Loucy (cell line): ENCODE measurements at regions not wholly inside any gene's neighbourhood (a gene's known extent, or its start where the extent isn't known, plus 50 kb on each side); places are given as distances from the start of the nearest gene placed in this dataset.

Experiments
- H2AFZ ChIP-seq: fragments of 200-600 bp; sonication (generic); 2 replicates; pipeline ENCODE4 v1.6.0; 2016; ENCODE audit warnings: antibody characterized with exemption, mild to moderate bottlenecking, low read length, moderate library complexity
- H3F3A ChIP-seq: fragments of 200-600 bp; 2 replicates; pipeline ENCODE4 v1.6.0; 2016; ENCODE audit warnings: antibody characterized with exemption, low read depth, mild to moderate bottlenecking
- H3K27me3 ChIP-seq: fragments of 200-600 bp; sonication (generic); 2 replicates; pipeline ENCODE4 v1.6.1; 2014; ENCODE audit warnings: low read length, mild to moderate bottlenecking; ENCODE audit not compliant: insufficient read depth, poor library complexity, severe bottlenecking
- H3K36me3 ChIP-seq: fragments of 200-600 bp; sonication (generic); 2 replicates; pipeline ENCODE4 v1.6.1; 2016; ENCODE audit warnings: low read length; ENCODE audit not compliant: insufficient read depth
- H3K4me1 ChIP-seq: fragments of 200-600 bp; sonication (generic); 2 replicates; pipeline ENCODE4 v1.5.1; 2014; ENCODE audit warnings: low read length, mild to moderate bottlenecking; ENCODE audit not compliant: insufficient read depth, poor library complexity, severe bottlenecking
- H3K4me2 ChIP-seq: fragments of 200-600 bp; sonication (generic); 2 replicates; pipeline ENCODE4 v1.6.0; 2014; ENCODE audit warnings: antibody characterized with exemption, low read length, low read depth, mild to moderate bottlenecking; ENCODE audit not compliant: poor library complexity, severe bottlenecking
- H3K4me3 ChIP-seq: fragments of 200-600 bp; sonication (generic); 2 replicates; pipeline ENCODE4 v1.5.1; 2014; ENCODE audit warnings: low read length, mild to moderate bottlenecking, mixed read lengths; ENCODE audit not compliant: poor library complexity, severe bottlenecking
- H3K79me2 ChIP-seq: fragments of 200-600 bp; sonication (generic); 2 replicates; pipeline ENCODE4 v1.6.1; 2014; ENCODE audit warnings: low read length; ENCODE audit not compliant: insufficient read depth
- H3K9ac ChIP-seq: fragments of 200-600 bp; sonication (generic); 2 replicates; pipeline ENCODE4 v1.6.0; 2014; ENCODE audit warnings: mild to moderate bottlenecking, low read depth, low read length, moderate library complexity; ENCODE audit not compliant: poor library complexity, severe bottlenecking
- H3K9me2 ChIP-seq: fragments of 200-600 bp; sonication (generic); replicated peaks from 2 replicates; pipeline ENCODE4 v1.6.1; 2016; ENCODE audit warnings: low read depth, low read length, mixed read lengths
- H3K9me3 ChIP-seq: fragments of 200-600 bp; sonication (generic); 2 replicates; pipeline ENCODE4 v1.6.1; 2014; ENCODE audit warnings: mild to moderate bottlenecking, antibody characterized with exemption, low read length, low read depth; ENCODE audit not compliant: insufficient read depth
- H4K20me1 ChIP-seq: fragments of 200-600 bp; sonication (generic); 2 replicates; pipeline ENCODE4 v1.6.0; 2014; ENCODE audit warnings: antibody characterized with exemption, low read length, mild to moderate bottlenecking; ENCODE audit not compliant: insufficient read depth, poor library complexity, severe bottlenecking
- EZH2phosphoT487 ChIP-seq: fragments of 200-600 bp; IDR thresholded peaks from 2 replicates; pipeline ENCODE4 v1.6.1; 2018; ENCODE audit warnings: antibody characterized with exemption, mild to moderate bottlenecking, moderate library complexity, borderline replicate concordance
- TF ChIP-seq, protein P1 (sequence below): fragments of 200-600 bp; sonication (generic); conservative IDR thresholded peaks from 2 replicates; pipeline ENCODE4 v1.5.1; 2014; ENCODE audit warnings: mild to moderate bottlenecking, antibody characterized with exemption, low read length

DNA sequence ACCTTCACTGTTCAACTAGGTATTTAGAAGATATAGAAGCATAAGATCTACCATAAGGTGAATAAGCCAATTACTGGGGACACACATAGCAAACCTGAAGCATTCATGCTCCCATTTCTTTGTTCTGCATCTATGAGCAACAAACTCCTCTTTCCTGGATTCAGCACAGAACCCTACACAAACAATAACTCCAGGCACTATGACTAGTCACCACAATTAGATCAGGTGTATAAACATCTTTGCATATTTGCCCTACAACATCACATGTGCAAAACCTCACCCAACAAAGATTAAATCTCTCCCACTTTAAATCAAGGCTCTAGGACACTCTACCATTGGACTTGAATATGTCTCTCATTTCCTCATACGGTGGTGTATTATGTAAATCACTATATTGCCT, 652.3 kb downstream of the EPHA7 start:
- no peaks in the 10 kb centered on the region for H3F3A ChIP-seq
- no peaks in the 10 kb centered on the region for H3K4me1 ChIP-seq
- H4K20me1 ChIP-seq, result no peaks in the 10 kb centered on the region
- H3K9me3 ChIP-seq, result no peaks in the 10 kb centered on the region
- H3K4me2 ChIP-seq, result no peak overlapping the region
- H3K27me3 ChIP-seq, result no peaks in the 10 kb centered on the region
- no peak overlapping the region for H3K4me3 ChIP-seq
- no peaks in the 10 kb centered on the region for H3K79me2 ChIP-seq
- no peak overlapping the region for H2AFZ ChIP-seq
- TF ChIP-seq EZH2phosphoT487, result no peak
- TF ChIP-seq, protein P1, sequence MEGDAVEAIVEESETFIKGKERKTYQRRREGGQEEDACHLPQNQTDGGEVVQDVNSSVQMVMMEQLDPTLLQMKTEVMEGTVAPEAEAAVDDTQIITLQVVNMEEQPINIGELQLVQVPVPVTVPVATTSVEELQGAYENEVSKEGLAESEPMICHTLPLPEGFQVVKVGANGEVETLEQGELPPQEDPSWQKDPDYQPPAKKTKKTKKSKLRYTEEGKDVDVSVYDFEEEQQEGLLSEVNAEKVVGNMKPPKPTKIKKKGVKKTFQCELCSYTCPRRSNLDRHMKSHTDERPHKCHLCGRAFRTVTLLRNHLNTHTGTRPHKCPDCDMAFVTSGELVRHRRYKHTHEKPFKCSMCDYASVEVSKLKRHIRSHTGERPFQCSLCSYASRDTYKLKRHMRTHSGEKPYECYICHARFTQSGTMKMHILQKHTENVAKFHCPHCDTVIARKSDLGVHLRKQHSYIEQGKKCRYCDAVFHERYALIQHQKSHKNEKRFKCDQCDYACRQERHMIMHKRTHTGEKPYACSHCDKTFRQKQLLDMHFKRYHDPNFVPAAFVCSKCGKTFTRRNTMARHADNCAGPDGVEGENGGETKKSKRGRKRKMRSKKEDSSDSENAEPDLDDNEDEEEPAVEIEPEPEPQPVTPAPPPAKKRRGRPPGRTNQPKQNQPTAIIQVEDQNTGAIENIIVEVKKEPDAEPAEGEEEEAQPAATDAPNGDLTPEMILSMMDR, result no peak
- no peaks in the 10 kb centered on the region for H3K9me2 ChIP-seq
- H3K9ac ChIP-seq, result no peak overlapping the region
- H3K36me3 ChIP-seq, result no peaks in the 10 kb centered on the region

DNA sequence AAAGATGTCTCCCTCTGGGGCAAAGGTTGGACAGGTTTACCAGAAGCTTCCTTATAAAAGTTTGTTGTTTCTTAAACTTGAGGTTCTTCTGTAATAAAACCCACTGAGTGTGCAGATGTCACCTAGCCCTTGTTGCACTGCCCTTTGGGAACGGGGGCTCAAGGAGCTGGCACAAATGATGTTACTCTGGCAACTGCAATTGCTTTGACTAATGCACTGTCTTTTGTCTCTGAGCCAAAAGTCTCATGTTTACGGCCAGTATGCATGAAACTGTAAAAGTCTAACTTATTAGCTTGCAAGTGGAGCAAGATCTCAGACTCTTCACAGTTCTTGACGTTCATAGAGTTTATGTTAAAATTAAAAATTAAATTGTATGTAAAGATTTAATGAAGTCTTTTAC, 655.7 kb downstream of the EPHA7 start:
- Histone ChIP-seq H3F3A (no peaks in the 10 kb centered on the region), H3K9me3 (no peaks in the 10 kb centered on the region), H3K4me3 (no peak overlapping the region), H3K9ac (no peak overlapping the region), H3K4me1 (no peaks in the 10 kb centered on the region), H3K79me2 (no peaks in the 10 kb centered on the region), H3K27me3 (no peaks in the 10 kb centered on the region), H4K20me1 (no peaks in the 10 kb centered on the region), H3K9me2 (no peaks in the 10 kb centered on the region), H2AFZ (no peak overlapping the region), H3K36me3 (no peaks in the 10 kb centered on the region), H3K4me2 (no peak overlapping the region)
- TF ChIP-seq, protein P1, result no peak
- TF ChIP-seq EZH2phosphoT487, result no peak

DNA sequence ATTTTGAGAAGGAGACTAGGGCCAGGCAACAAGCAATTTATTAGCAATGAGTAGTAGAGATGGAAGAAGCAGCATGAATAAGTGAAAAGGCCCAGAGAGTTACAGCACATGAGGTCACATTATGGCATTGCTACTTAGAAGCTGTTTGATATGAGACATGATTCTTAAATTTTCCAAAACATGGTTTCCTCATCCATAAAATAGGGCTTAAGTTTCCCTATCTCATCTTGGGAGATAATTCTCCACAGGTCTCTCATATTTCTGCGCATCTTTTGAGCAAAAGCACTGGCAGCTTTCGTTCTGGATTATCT, 656.1 kb downstream of the EPHA7 start:
- Histone ChIP-seq H3K4me3 (no peak overlapping the region), H3K4me2 (no peak overlapping the region), H3K27me3 (no peaks in the 10 kb centered on the region), H3K9me3 (no peaks in the 10 kb centered on the region), H3F3A (no peaks in the 10 kb centered on the region), H3K9ac (no peak overlapping the region), H2AFZ (no peak overlapping the region), H4K20me1 (no peaks in the 10 kb centered on the region), H3K79me2 (no peaks in the 10 kb centered on the region), H3K9me2 (no peaks in the 10 kb centered on the region), H3K36me3 (no peaks in the 10 kb centered on the region), H3K4me1 (no peaks in the 10 kb centered on the region)
- no peak for TF ChIP-seq EZH2phosphoT487
- TF ChIP-seq, protein P1, result no peak
